Uterus (tissue), 2 donors: ENCODE measurements at regions not wholly inside any gene's neighbourhood (a gene's known extent, or its start where the extent isn't known, plus 50 kb on each side); places are given as distances from the start of the nearest gene placed in this dataset.

ENCODE experiments used
- CTCF ChIP-seq, 4 experiments: fragments of 200-600 bp in 2 of 4; fragments of 450-650 bp in 2 of 4; sonication (generic) in 2 of 4; IDR thresholded peaks; one replicate each; pipeline ENCODE4 v1.5.1; 2016 to 2019; ENCODE audit warnings: antibody characterized with exemption in 4 of 4, mild to moderate bottlenecking in 2 of 4, moderate library complexity in 1 of 4
- POLR2A ChIP-seq, 2 donors: fragments of 450-650 bp; IDR thresholded peaks; one replicate each; pipeline ENCODE4 v1.6.1; 2016; ENCODE audit warnings: antibody characterized with exemption in 2 of 2, mild to moderate bottlenecking in 1 of 2, moderate library complexity in 1 of 2

- no peak for TF ChIP-seq CTCF (IDR thresholded peaks at IDR 0.05)
- TF ChIP-seq POLR2A (IDR thresholded peaks at IDR 0.05), result no peak
Measured at GRCh38 chr5:3911773-3912172, 316.1 kb downstream of the IRX1 start.
